ENCODE measurements at regions not wholly inside any gene's neighbourhood (a gene's known extent, or its start where the extent isn't known, plus 50 kb on each side); places are given as distances from the start of the nearest gene placed in this dataset.

DNA sequence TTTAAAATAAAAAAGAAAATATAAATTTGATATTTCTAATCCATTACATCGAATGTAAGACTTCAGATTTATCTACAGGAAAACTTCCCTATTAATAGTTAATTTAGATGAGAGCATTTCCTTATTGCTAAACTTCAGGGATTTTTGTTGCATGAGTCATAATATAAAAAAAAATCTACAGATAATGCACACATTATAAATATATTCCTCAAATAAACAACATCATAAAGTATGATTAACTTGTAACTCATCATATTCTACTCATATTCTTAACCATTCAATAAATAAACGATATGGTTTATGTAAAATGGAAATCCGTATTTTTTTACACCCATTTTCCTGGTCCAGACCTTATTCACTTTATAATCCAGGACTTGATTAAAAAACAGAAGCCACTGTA lies 477.0 kb downstream of the EPHA3 start:
- TF ChIP-seq EZH2phosphoT487 (IDR thresholded peaks at IDR 0.05; ENCODE audit: low read depth): no peak
- TF ChIP-seq, protein P1, sequence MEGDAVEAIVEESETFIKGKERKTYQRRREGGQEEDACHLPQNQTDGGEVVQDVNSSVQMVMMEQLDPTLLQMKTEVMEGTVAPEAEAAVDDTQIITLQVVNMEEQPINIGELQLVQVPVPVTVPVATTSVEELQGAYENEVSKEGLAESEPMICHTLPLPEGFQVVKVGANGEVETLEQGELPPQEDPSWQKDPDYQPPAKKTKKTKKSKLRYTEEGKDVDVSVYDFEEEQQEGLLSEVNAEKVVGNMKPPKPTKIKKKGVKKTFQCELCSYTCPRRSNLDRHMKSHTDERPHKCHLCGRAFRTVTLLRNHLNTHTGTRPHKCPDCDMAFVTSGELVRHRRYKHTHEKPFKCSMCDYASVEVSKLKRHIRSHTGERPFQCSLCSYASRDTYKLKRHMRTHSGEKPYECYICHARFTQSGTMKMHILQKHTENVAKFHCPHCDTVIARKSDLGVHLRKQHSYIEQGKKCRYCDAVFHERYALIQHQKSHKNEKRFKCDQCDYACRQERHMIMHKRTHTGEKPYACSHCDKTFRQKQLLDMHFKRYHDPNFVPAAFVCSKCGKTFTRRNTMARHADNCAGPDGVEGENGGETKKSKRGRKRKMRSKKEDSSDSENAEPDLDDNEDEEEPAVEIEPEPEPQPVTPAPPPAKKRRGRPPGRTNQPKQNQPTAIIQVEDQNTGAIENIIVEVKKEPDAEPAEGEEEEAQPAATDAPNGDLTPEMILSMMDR (IDR thresholded peaks at IDR 0.05; ENCODE audit: low read depth, low read length): no peak
- H3K36me3 ChIP-seq (replicated peaks; ENCODE audit: low read depth, low read length): no peaks in the 10 kb centered on the region
- no peaks in the 10 kb centered on the region for H3K9me3 ChIP-seq (ENCODE audit: insufficient read depth, low read length)
- H3K79me2 ChIP-seq (ENCODE audit: low read length): no peaks in the 10 kb centered on the region
- H4K20me1 ChIP-seq (ENCODE audit: insufficient read depth, low read length): no peaks in the 10 kb centered on the region
- no peak overlapping the region for H3K27ac ChIP-seq (ENCODE audit: low read length)
- H3K4me1 ChIP-seq (ENCODE audit: low read length): no peaks in the 10 kb centered on the region
- H3K4me2 ChIP-seq (ENCODE audit: low read length): no peak overlapping the region
- H3K27me3 ChIP-seq (ENCODE audit: low read depth, low read length): no peaks in the 10 kb centered on the region
- H3K9ac ChIP-seq (ENCODE audit: low read length): no peak overlapping the region
- H2AFZ ChIP-seq (ENCODE audit: low read depth, low read length): no peak overlapping the region
- H3K4me3 ChIP-seq (ENCODE audit: low read length): no peak overlapping the region

DNA sequence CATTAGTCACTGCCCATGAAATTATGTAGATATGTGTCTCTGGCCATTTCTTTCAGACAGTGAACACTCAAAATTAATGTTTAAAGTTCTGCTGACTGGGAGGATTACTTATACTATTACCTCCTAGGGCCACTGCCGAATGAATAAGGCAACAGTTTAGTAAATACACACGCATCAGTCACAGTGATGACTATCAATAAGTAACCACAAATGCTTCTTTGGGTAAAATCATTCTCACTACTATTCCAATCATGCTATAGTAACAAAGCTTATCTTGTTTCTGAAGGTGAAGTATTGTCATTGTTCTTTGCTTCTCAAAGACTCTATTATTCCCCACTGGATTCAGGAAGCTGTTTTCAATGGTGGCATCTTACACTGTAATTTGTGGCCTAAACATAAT lies 478.8 kb downstream of the EPHA3 start:
- Histone ChIP-seq H3K4me2 (ENCODE audit: low read length) (no peak overlapping the region), H3K27ac (ENCODE audit: low read length) (no peak overlapping the region), H4K20me1 (ENCODE audit: insufficient read depth, low read length) (no peaks in the 10 kb centered on the region)

DNA sequence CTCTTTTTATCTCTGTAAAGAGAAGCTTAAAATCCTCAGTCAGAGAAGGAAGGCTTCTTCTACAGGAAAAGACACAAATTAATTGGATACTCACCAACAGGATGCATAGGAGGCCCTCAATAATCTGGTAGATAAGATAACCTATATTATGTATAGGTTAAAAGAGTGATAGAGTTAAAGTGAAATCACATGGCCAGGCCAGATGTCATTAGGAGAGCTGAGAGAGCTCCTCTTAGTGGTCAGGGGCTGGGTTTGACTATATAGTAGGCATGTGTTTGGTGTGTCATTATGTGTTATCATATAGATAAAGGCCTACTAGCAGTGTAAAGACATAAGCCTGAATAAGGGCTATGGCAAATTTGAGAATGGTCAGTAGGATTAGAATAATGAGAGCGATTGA lies 479.3 kb downstream of the EPHA3 start:
- Histone ChIP-seq H3K4me2 (ENCODE audit: low read length) (no peak overlapping the region), H2AFZ (ENCODE audit: low read depth, low read length) (no peak overlapping the region), H3K36me3 (replicated peaks; ENCODE audit: low read depth, low read length) (no peaks in the 10 kb centered on the region), H3K79me2 (ENCODE audit: low read length) (no peaks in the 10 kb centered on the region), H3K9me3 (ENCODE audit: insufficient read depth, low read length) (no peaks in the 10 kb centered on the region), H3K4me3 (ENCODE audit: low read length) (no peak overlapping the region), H3K4me1 (ENCODE audit: low read length) (no peaks in the 10 kb centered on the region), H3K27me3 (ENCODE audit: low read depth, low read length) (no peaks in the 10 kb centered on the region), H3K9ac (ENCODE audit: low read length) (no peak overlapping the region), H4K20me1 (ENCODE audit: insufficient read depth, low read length) (no peaks in the 10 kb centered on the region), H3K27ac (ENCODE audit: low read length) (no peak overlapping the region)
- no peak for TF ChIP-seq EZH2phosphoT487 (IDR thresholded peaks at IDR 0.05; ENCODE audit: low read depth)
- TF ChIP-seq, protein P1 (IDR thresholded peaks at IDR 0.05; ENCODE audit: low read depth, low read length): no peak

More for the DNA sequence above, 478.8 kb downstream of the EPHA3 start:
- no peak overlapping the region for H3K9ac ChIP-seq (ENCODE audit: low read length)
- no peaks in the 10 kb centered on the region for H3K79me2 ChIP-seq (ENCODE audit: low read length)
- H2AFZ ChIP-seq (ENCODE audit: low read depth, low read length): no peak overlapping the region
- H3K9me3 ChIP-seq (ENCODE audit: insufficient read depth, low read length): no peaks in the 10 kb centered on the region
- H3K27me3 ChIP-seq (ENCODE audit: low read depth, low read length): no peaks in the 10 kb centered on the region
- TF ChIP-seq EZH2phosphoT487 (IDR thresholded peaks at IDR 0.05; ENCODE audit: low read depth): no peak
- TF ChIP-seq, protein P1 (IDR thresholded peaks at IDR 0.05; ENCODE audit: low read depth, low read length): no peak
- no peaks in the 10 kb centered on the region for H3K36me3 ChIP-seq (replicated peaks; ENCODE audit: low read depth, low read length)
- no peak overlapping the region for H3K4me3 ChIP-seq (ENCODE audit: low read length)
- H3K4me1 ChIP-seq (ENCODE audit: low read length): no peaks in the 10 kb centered on the region

DNA sequence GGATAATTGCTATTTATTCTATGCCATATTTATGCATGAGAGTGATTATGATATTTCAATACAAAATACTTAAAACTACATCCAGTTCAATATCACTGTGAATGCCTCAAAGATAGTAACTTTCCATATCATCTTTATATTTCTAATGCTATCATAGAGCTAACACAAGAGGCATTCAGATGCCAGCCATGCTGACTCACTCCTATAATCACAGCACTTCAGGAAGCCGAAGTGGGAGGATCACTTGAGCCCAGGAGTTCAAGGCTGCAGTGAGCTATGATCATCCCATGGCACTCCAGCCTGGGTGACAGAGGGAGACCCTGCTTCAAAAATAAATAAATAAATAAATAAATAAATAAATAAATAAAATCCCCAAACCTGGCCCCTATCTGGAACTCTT lies 498.7 kb downstream of the EPHA3 start:
- no peak overlapping the region for H3K4me3 ChIP-seq (ENCODE audit: low read length)
- H4K20me1 ChIP-seq (ENCODE audit: insufficient read depth, low read length): no peaks in the 10 kb centered on the region
- H3K27ac ChIP-seq (ENCODE audit: low read length): no peak overlapping the region
- H3K9ac ChIP-seq (ENCODE audit: low read length): no peak overlapping the region
- no peaks in the 10 kb centered on the region for H3K36me3 ChIP-seq (replicated peaks; ENCODE audit: low read depth, low read length)
- TF ChIP-seq EZH2phosphoT487 (IDR thresholded peaks at IDR 0.05; ENCODE audit: low read depth): no peak
- TF ChIP-seq, protein P1 (IDR thresholded peaks at IDR 0.05; ENCODE audit: low read depth, low read length): no peak
- no peaks in the 10 kb centered on the region for H3K79me2 ChIP-seq (ENCODE audit: low read length)
- H3K4me2 ChIP-seq (ENCODE audit: low read length): no peak overlapping the region
- no peak overlapping the region for H2AFZ ChIP-seq (ENCODE audit: low read depth, low read length)
- H3K4me1 ChIP-seq (ENCODE audit: low read length): no peaks in the 10 kb centered on the region
- H3K9me3 ChIP-seq (ENCODE audit: insufficient read depth, low read length): no peaks in the 10 kb centered on the region
- H3K27me3 ChIP-seq (ENCODE audit: low read depth, low read length): no peaks in the 10 kb centered on the region

Data from OCI-LY3 (cell line).